Pancreas (tissue), 10 donors: ENCODE measurements at regions not wholly inside any gene's neighbourhood (a gene's known extent, or its start where the extent isn't known, plus 50 kb on each side); places are given as distances from the start of the nearest gene placed in this dataset.

Source experiments
- ATAC-seq, 4 donors: fragments of 200-7000 bp; cut with Tn5 transposase; one replicate each; pipeline versions ENCODE4 v1.8.0 to v1.9.1; 2020; ENCODE audit warnings: mild to moderate bottlenecking in 4 of 4, moderate library complexity in 4 of 4
- DNase-seq, 6 donors: peaks; one replicate each; pipeline ENCODE4 v3.0.0-alpha.2; 2020
- FAIRE-seq: peaks from 2 replicates; lab custom pipeline; 2012; peaks lifted over from hg19 to GRCh38; lab: Jason Lieb, UNC
- H3K27ac ChIP-seq, 4 donors: fragments of 200-600 bp; sonication (generic); 1 replicate in 3 of 4; 2 replicates in 1 of 4; pipeline versions ENCODE4 v1.5.0 to v1.8.0; 2020
- H3K27me3 ChIP-seq, 4 donors: fragments of 200-600 bp; one replicate each; pipeline ENCODE4 v1.8.0; 2021
- H3K36me3 ChIP-seq, 3 donors: fragments of 200-600 bp; sonication (generic) in 1 of 3; one replicate each; pipeline versions ENCODE4 v1.5.0 to v1.8.0; 2020 to 2021
- H3K4me1 ChIP-seq, 3 donors: fragments of 200-600 bp; one replicate each; pipeline ENCODE4 v1.8.0; 2021
- H3K4me3 ChIP-seq, 4 donors: fragments of 200-600 bp; sonication (generic) in 2 of 4; one replicate each; pipeline versions ENCODE4 v1.5.0 to v1.8.0; 2020 to 2021
- H3K9me3 ChIP-seq, 4 donors: fragments of 200-600 bp; one replicate each; pipeline ENCODE4 v1.8.0; 2021
- CTCF ChIP-seq, 4 donors: fragments of 200-600 bp; sonication (generic) in 3 of 4; IDR thresholded peaks; one replicate each; pipeline versions ENCODE4 v1.5.0 to v1.8.0; 2021; ENCODE audit warnings: antibody characterized with exemption in 4 of 4
- WGBS, 2 donors: extraction: QIAGEN DNeasy Blood & Tissue Kit; methylation state at CpG; one replicate each; pipeline ENCODE4 v1.1.7; 2013; 5-methylcytosine and 5-hydroxymethylcytosine counted together
- intact Hi-C, 3 donors: fragments of 100-400 bp; cut with DNase I; formaldehyde crosslinking; loops; one replicate each; pipeline versions ENCODE4 v1.11.1 to v1.14.2; 2022
- donor health status: healthy with polysubstance abuse.
- donor health status: DM: no; HTN: no; CAD: no; lungs with moderate emphysema.
- donor health status: DM: no; HTN: no; CAD: no.
- donor health status: control.
- donor health status: control.
- donor health status: Bipolar disorder and iron deficiency.
- donor health status: DM: yes; HTN: yes; CAD: no.
- donor health status: DM: no; HTN: no; CAD: no.
- donor health status: DM: no; HTN: no; CAD: no.
- donor health status: DM: yes; HTN: yes; CAD: no.

- ATAC-seq: no peak
- 0 to 45% methylated on average over 1 of the region's 1 CpG for WGBS, 2 donors
These were observed 699.7 kb downstream of the DHX35 start for GRCh38 chr20:39661833-39662232.

GRCh38 chr20:39660965-39661364 lies 698.8 kb downstream of the DHX35 start:
- FAIRE-seq (no peak), DNase-seq (no peak), ATAC-seq (no peak)
- no peak for TF ChIP-seq CTCF (IDR thresholded peaks at IDR 0.05)
- intact Hi-C loops: no loop called here
- Histone ChIP-seq H3K4me3 (no peak overlapping the region), H3K4me1 (no peaks in the 10 kb centered on the region), H3K27ac (no peak overlapping the region), H3K27me3 (no peaks in the 10 kb centered on the region), H3K9me3 (no peaks in the 10 kb centered on the region), H3K36me3 (no peaks in the 10 kb centered on the region)
- 77 to 83% methylated on average over 2 of the region's 2 CpGs for WGBS, 2 donors

More at GRCh38 chr20:39661833-39662232, 699.7 kb downstream of the DHX35 start:
- no peak for TF ChIP-seq CTCF (IDR thresholded peaks at IDR 0.05)
- FAIRE-seq: no peak
- H3K4me3 ChIP-seq: no peak overlapping the region
- H3K9me3 ChIP-seq: no peaks in the 10 kb centered on the region
- no peak overlapping the region for H3K27ac ChIP-seq
- intact Hi-C loops: no loop called here
- no peaks in the 10 kb centered on the region for H3K36me3 ChIP-seq
- H3K4me1 ChIP-seq: no peaks in the 10 kb centered on the region
- no peaks in the 10 kb centered on the region for H3K27me3 ChIP-seq
- DNase-seq: no peak

GRCh38 chr20:39660226-39660625 lies 698.1 kb downstream of the DHX35 start:
- Histone ChIP-seq H3K27me3 (no peaks in the 10 kb centered on the region), H3K36me3 (no peaks in the 10 kb centered on the region), H3K9me3 (no peaks in the 10 kb centered on the region), H3K4me3 (no peak overlapping the region), H3K4me1 (no peaks in the 10 kb centered on the region), H3K27ac (no peak overlapping the region)
- no peak for FAIRE-seq
- DNase-seq: no peak
- no peak for TF ChIP-seq CTCF (IDR thresholded peaks at IDR 0.05)
- WGBS, 2 donors: 90 to 93% methylated on average over 1 of the region's 1 CpG
- ATAC-seq: no peak
- intact Hi-C loops: no loop called here

GRCh38 chr20:39658662-39659409 lies 696.7 kb downstream of the DHX35 start:
- Histone ChIP-seq H3K4me3 (no peak overlapping the region), H3K36me3 (no peaks in the 10 kb centered on the region), H3K27ac (no peak overlapping the region), H3K4me1 (no peaks in the 10 kb centered on the region), H3K27me3 (no peaks in the 10 kb centered on the region), H3K9me3 (no peaks in the 10 kb centered on the region)
- 48 to 51% methylated on average over 9 of the region's 9 CpGs for WGBS, 2 donors
- no peak for DNase-seq
- intact Hi-C loops: no loop called here
- TF ChIP-seq CTCF (IDR thresholded peaks at IDR 0.05): no peak
- no peak for ATAC-seq
- no peak for FAIRE-seq

- Histone ChIP-seq H3K27me3 (no peaks in the 10 kb centered on the region), H3K27ac (no peak overlapping the region), H3K9me3 (no peaks in the 10 kb centered on the region), H3K4me3 (no peak overlapping the region), H3K36me3 (no peaks in the 10 kb centered on the region), H3K4me1 (no peaks in the 10 kb centered on the region)
- no peak for TF ChIP-seq CTCF (IDR thresholded peaks at IDR 0.05)
- FAIRE-seq (no peak), ATAC-seq (no peak), DNase-seq (no peak)
- WGBS, 2 donors: 67 to 69% methylated on average over 4 of the region's 4 CpGs
- intact Hi-C loops: no loop called here
These were observed 692.0 kb downstream of the DHX35 start for GRCh38 chr20:39654171-39654570.
